ENCODE measurements at regions not wholly inside any gene's neighbourhood (a gene's known extent, or its start where the extent isn't known, plus 50 kb on each side); places are given as distances from the start of the nearest gene placed in this dataset.

DNA sequence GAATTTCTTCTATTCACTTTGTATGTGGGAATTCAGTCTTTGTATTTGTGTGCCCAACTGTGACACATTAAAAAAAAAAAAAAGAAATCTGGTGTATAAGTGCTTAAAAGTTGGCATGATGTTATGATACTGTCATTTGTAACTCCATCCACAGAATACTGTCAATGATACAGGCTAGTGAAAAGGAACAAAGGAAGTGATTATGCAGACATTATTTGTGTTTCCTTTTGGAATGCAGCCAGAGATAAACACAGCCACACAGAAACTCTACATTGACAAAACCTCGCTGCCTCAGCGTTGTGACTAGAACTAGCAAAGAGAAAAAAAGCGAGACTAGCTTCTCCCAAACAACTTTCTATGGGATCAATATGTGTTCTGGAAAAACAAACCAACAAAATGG is 519.2 kb upstream of the AGTR1 start:
- TF ChIP-seq POLR2AphosphoS5 (IDR thresholded peaks at IDR 0.05; ENCODE audit: low read depth) (no peak), REST (IDR thresholded peaks at IDR 0.05; ENCODE audit: insufficient replicate concordance, low read depth) (no peak)
- TF ChIP-seq, protein P1, sequence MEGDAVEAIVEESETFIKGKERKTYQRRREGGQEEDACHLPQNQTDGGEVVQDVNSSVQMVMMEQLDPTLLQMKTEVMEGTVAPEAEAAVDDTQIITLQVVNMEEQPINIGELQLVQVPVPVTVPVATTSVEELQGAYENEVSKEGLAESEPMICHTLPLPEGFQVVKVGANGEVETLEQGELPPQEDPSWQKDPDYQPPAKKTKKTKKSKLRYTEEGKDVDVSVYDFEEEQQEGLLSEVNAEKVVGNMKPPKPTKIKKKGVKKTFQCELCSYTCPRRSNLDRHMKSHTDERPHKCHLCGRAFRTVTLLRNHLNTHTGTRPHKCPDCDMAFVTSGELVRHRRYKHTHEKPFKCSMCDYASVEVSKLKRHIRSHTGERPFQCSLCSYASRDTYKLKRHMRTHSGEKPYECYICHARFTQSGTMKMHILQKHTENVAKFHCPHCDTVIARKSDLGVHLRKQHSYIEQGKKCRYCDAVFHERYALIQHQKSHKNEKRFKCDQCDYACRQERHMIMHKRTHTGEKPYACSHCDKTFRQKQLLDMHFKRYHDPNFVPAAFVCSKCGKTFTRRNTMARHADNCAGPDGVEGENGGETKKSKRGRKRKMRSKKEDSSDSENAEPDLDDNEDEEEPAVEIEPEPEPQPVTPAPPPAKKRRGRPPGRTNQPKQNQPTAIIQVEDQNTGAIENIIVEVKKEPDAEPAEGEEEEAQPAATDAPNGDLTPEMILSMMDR (IDR thresholded peaks at IDR 0.05; ENCODE audit: insufficient read depth, low read length), result no peak

All from HL-60 (cell line).